Occipital lobe (tissue), 1 donor: ENCODE measurements at regions not wholly inside any gene's neighbourhood (a gene's known extent, or its start where the extent isn't known, plus 50 kb on each side); places are given as distances from the start of the nearest gene placed in this dataset.
A peak's percentile ranks its signal among the peaks of the same experiment; 100 is the strongest.
"Not testable (repeated sequence)": the region's sequence is repeated elsewhere in the genome, so short reads cannot be mapped to it uniquely, and the experiment has no call there.

Experiments
- DNase-seq: peaks from one replicate; lab custom pipeline; 2025; lab: John Stamatoyannopoulos, UW

- no peak for DNase-seq
Measured at GRCh38 chr7:138169441-138169851, 93.2 kb downstream of the AKR1D1 start.

DNA sequence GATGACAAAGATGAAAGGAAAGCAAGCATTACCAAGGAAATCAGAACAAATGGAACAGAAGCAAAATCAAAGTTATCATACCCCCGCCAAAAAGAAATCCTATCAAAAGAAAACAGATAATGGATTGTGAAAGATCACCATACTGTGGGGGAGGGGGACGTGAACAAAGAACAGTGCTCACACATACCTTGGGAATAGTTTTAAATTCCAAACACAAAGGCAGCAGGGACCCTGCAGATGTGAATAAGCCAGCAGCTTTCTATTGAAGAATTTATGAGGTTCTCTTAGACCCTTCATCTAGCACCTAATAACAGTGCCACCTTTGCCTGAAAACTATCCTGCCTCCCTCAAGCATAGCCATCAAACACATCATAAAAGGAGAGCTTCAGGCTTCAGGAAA is 94.0 kb downstream of the AKR1D1 start:
- DNase-seq = no peak

GRCh38 chr7:138170959-138171703 is 94.9 kb downstream of the AKR1D1 start:
- DNase-seq = no peak

GRCh38 chr7:138173548-138173947 is 97.3 kb downstream of the AKR1D1 start:
- no peak for DNase-seq

DNA sequence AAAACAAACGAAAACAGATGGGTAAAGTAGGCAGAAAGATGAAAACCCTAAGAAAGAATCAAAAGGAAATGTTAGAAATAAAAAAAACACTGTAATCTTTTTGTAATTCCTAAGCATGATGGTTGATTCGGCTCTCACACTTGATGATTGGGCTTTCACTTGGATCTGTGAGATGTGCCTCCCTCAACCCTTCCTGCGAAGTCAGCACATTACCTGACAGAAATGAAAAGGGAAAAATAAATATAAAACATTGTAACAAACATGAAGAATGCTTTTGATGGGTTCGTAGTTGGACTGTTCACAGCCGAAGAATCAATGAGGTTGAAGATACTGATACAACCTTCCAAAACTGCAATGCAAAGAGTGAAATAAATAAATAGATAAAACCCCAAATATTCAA is 99.8 kb downstream of the AKR1D1 start:
- no peak for DNase-seq

DNA sequence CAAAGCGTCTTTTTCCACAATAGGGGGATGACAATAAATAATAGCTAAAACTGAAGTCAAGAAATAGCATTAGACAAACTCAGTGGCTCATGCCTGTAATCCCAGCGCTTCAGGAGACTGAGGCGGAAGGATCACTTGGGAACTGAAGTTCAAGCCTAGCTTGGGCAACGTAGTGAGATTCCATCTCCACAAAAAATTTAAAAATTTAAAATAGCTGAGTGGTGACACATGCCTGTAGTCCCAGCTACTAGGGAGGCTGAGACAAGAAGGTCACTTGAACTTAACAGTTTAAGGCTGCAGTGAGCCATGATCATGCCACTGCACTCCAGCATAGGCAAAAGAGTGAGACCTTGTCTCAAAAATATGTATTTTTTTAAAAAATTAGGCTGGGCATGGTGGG is 107.9 kb downstream of the AKR1D1 start:
- no peak for DNase-seq

DNA sequence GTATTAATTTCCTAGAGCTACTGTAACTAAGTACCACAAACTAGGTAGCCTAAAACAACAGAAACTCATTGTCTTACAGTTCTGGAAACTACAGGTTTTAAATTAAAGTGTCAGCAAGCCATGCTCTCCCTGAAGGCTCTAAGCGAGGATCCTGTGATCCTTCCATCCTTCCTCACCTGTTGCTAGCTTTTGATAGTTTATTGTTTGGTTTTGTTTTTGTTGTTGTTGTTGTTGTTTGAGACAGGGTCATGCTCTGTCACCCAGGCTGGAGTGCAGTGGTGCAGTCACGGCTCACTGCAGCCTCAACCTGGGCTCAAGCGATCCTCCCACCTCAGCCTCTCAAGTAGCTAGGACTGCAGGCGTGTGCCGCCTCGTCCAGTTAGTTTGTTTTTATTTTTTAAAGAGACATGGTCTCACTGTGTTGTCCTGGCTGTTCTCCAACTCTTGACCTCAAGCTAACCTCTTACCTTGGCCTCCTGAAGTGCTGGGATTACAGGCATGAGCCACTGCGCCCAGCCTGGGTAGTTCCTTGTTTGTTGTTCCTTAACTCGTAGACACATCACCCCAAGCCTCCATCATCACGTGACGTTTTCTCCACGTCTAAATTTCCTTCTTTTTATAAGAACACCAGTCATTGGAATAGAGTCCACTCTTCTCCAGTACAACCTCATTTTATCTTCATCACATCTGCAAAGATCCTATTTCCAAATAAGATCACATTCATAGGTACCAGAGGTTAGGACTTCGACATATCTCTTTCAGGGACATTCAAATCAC is 109.1 kb downstream of the AKR1D1 start:
- no peak for DNase-seq

GRCh38 chr7:138186951-138187351 is 110.7 kb downstream of the AKR1D1 start:
- peak; percentile 12 for DNase-seq

- no peak for DNase-seq
Measured at GRCh38 chr7:138188290-138188858, 112.1 kb downstream of the AKR1D1 start.

DNA sequence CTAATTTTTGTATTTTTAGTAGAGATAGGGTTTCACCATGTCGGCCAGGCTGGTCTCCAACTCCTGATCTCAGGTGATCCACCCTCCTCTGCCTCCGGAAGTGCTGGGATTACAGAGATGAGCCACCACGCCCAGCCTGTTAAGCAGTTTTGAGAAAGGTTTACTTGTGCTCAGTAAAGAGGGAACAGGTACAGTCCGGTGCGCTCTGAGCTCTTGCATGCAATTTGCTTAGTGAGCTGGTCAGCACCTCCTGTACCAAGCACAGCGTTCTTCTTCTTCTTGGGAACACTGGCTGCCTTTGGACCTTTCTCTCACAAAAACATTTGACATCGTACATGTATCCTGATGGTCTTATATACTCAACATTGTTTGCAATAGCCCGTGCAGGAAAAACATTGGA is 118.3 kb downstream of the AKR1D1 start:
- no peak for DNase-seq

DNA sequence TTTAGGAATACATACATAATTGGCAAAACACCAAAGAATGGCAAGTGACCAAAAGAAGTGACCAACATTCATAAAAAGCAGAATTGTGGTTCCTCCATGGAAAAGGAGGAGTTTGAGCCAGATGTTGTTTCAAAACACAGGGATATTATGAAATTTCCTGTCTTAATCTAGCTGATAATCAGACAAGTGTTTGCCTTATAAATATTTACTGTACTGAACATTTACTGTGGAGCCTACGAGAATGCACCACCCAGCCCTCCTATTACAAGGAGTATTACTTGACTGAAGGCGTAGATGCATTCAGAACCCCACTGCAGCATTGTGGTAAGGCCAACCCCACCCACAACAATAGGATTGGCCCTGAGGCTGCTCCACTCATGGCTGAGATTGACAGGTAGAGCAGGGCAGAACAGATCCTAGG is 118.9 kb downstream of the AKR1D1 start:
- no peak for DNase-seq

DNA sequence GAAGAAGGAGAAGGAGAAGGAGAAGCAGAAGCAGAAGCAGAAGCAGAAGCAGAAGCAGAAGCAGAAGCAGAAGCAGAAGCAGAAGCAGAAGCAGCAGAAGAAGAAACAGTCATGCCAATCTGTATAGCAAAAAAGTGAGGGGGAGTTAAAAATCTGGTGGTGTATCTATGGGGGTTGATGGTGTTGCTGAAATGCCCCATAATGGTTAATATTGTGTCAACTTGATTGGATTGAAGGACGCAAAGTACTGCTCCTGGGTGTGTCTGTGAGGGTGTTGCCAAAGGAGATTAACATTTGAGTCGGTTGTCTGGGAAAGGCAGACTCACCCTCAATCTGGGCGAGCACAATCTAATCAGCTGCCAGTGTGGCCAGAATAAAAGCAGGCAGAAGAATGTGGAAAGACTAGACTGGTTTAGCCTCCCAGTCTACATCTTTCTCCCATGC is 120.3 kb downstream of the AKR1D1 start:
- not testable (repeated sequence) for DNase-seq

DNA sequence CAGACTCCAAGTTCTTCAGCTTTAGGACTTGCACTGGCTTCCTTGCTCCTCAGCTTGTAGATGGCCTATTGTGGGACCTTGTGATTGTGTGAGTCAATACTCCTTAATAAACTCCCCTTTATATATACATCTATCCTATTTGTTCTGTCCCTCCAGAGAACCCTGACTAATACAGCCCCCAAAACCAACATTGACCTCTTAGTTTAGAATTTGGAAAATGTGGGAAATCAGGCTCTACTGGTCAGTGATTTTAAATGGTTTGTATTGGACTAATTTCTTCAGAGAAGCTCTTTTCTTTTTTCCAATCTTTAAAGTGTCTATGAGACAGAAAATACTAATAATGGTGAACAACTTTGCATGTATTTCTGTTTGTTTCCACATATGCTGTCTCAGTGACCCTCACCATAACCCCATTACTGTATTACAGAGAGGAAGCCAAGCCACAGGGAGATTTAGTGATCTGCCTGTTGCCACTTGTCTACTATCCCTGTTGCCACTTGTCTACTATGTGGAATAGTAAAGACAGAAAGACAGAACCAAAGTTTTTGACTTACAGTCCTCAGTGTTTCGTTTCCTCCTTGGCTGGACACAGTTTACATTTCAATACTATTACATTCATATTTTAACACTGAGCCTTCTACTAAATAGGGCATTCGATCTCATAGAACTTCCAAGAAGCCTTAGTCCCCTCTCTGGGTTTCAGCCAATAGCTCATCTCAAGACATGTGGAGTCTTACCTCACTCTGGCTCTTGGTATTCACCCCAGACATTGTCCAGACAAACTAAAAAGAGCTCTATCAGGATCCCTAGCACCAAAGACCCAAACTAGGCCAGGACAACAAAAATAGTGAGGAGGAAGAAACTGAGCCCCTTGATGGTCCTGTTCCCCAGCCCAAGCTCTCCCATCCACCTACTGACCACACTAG is 121.0 kb downstream of the AKR1D1 start:
- no peak for DNase-seq

- no peak for DNase-seq
Measured at GRCh38 chr7:138204285-138204981, 128.2 kb downstream of the AKR1D1 start.

DNA sequence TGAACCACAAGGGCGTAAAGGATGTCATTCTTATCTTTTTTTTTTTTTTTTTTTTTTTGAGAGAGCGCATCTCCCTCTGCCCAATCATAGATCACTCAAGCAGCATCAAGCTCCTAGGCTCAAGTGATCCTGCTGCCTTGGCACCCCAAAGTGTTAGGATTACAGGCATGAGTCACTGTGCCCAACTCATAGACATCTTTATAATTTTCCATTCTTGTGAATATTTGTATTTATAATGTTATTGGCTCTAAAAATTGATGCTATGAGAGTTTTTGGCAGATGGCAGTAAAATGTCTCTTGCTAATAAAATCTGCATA is 128.7 kb downstream of the AKR1D1 start:
- DNase-seq = no peak

DNA sequence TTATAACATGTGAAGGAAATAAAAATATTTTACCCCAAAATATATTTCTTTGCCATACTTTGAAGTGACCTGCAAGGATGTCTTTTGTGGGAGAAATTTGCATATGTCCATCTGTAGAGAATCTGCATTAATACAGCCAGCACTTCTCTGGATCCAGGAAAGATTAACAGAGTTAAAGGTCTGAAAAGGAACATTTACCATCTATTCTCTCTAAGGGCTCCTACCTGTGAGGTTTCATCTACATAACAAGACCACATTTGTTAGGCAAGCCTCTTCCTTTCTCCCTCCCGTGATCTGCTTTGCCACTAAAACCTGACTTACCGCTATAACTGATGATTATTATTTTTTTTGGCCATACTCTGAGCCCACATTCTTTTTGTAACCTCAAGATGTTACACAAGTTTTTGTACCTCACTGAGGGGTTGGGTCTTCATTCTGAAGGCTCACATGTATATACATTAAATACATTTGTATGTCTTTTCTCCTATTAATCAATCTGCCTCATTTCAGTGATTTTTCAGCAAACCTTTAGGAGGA is 129.4 kb downstream of the AKR1D1 start:
- no peak for DNase-seq

DNA sequence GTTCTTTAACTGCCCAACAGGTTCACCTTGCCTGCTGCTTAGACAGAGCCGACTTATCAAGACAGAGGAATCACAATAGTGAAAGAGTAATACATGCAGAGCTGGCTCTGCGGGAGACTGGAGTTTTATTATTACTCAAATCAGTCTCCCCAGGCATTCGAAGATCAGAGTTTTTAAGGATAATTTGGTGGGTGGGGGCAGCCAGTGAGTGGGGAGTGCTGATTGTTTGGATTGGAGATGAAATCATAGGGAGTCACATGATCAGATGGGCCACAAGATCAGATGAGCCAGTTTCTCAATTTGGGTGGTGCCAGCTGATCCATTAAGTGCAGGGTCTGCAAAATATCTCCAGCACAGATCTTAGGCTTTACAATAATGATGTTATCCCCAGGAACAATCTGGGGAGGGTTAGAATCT is 131.3 kb downstream of the AKR1D1 start:
- DNase-seq = no peak

GRCh38 chr7:138208142-138208570 is 131.9 kb downstream of the AKR1D1 start:
- DNase-seq = no peak

GRCh38 chr7:138208864-138209263 is 132.6 kb downstream of the AKR1D1 start:
- DNase-seq = no peak

GRCh38 chr7:138212314-138212713 is 136.1 kb downstream of the AKR1D1 start:
- no peak for DNase-seq

- DNase-seq = no peak
Measured at GRCh38 chr7:138214926-138215325, 138.7 kb downstream of the AKR1D1 start.
